Adrenal gland (tissue), 9 donors: ENCODE measurements at regions not wholly inside any gene's neighbourhood (a gene's known extent, or its start where the extent isn't known, plus 50 kb on each side); places are given as distances from the start of the nearest gene placed in this dataset.
A peak's percentile ranks its signal among the peaks of the same experiment; 100 is the strongest.

Source experiments
- DNase-seq, 7 donors: peaks; one replicate each; pipeline ENCODE4 v3.0.0-alpha.2; 2019 to 2020
- H3K27ac ChIP-seq, 5 donors: fragments of 200-600 bp; sonication (generic) in 4 of 5; 1 replicate in 3 of 5; 2 replicates in 2 of 5; pipeline versions ENCODE4 v1.5.1 to v1.8.0; 2016 to 2020; ENCODE audit warnings: mild to moderate bottlenecking in 1 of 5
- H3K27me3 ChIP-seq: fragments of 200-600 bp; 2 replicates; pipeline ENCODE4 v1.8.0; 2021
- H3K36me3 ChIP-seq, 2 donors: fragments of 200-600 bp; replicated peaks in 1 of 2; 1 replicate in 1 of 2; 2 replicates in 1 of 2; pipeline versions ENCODE4 v1.5.1 to v1.8.0; 2018 to 2022
- H3K4me1 ChIP-seq, 2 donors: fragments of 200-600 bp; replicated peaks in 1 of 2; 1 replicate in 1 of 2; 2 replicates in 1 of 2; pipeline versions ENCODE4 v1.5.1 to v1.8.0; 2018 to 2021
- H3K4me3 ChIP-seq, 4 donors: fragments of 200-600 bp; sonication (generic) in 3 of 4; one replicate each; pipeline ENCODE4 v1.5.1; 2016 to 2018
- H3K9me3 ChIP-seq, 3 donors: fragments of 200-600 bp; sonication (generic) in 1 of 3; replicated peaks in 1 of 3; 1 replicate in 2 of 3; 2 replicates in 1 of 3; pipeline versions ENCODE4 v1.5.1 to v1.8.0; 2016 to 2021
- CTCF ChIP-seq, 6 experiments: fragments of 450-650 bp in 4 of 6; fragments of 200-600 bp in 2 of 6; sonication (generic) in 1 of 6; IDR thresholded peaks; 1 replicate in 5 of 6; 2 replicates in 1 of 6; pipeline versions ENCODE4 v1.5.1 to v1.8.0; 2016 to 2021; ENCODE audit warnings: antibody characterized with exemption in 6 of 6, mild to moderate bottlenecking in 2 of 6, moderate library complexity in 1 of 6
- POLR2A ChIP-seq, 2 donors: fragments of 450-650 bp; IDR thresholded peaks; one replicate each; pipeline ENCODE4 v1.6.1; 2017; ENCODE audit warnings: antibody characterized with exemption in 2 of 2, mild to moderate bottlenecking in 2 of 2, moderate library complexity in 1 of 2
- WGBS, 4 donors: extraction: QIAGEN DNeasy Blood & Tissue Kit in 2 of 4; methylation state at CpG; one replicate each; pipeline versions ENCODE4 v1.1.5 to v1.1.7; 2013 to 2017; 5-methylcytosine and 5-hydroxymethylcytosine counted together
- intact Hi-C, 2 donors: fragments of 100-400 bp; cut with DNase I; formaldehyde crosslinking; loops; one replicate each; pipeline versions ENCODE4 v1.14.1 to v1.15.0; 2022 to 2023
- donor health status: healthy with polysubstance abuse.
- donor health status: Bipolar disorder and iron deficiency.
- donor health status: DM: yes; HTN: yes; CAD: no.
- donor health status: DM: no; HTN: no; CAD: no.
- donor health status: DM: no; HTN: no; CAD: no.

GRCh38 chr17:74115586-74115985 lies 87.9 kb upstream of the RPL38 start:
- H3K27me3 ChIP-seq, result no peaks in the 10 kb centered on the region
- intact Hi-C loops, result no loop called here
- 50 to 72% (median 67%) methylated on average over 7 of the region's 7 CpGs for WGBS, 4 donors
- H3K9me3 ChIP-seq, result no peaks in the 10 kb centered on the region
- no peak for DNase-seq
- TF ChIP-seq CTCF (IDR thresholded peaks at IDR 0.05) (no peak), POLR2A (IDR thresholded peaks at IDR 0.05) (no peak)
- H3K36me3 ChIP-seq, result no peaks in the 10 kb centered on the region
- H3K4me1 ChIP-seq, result no peaks in the 10 kb centered on the region
- no peak overlapping the region for H3K4me3 ChIP-seq
- no peak overlapping the region for H3K27ac ChIP-seq

DNA sequence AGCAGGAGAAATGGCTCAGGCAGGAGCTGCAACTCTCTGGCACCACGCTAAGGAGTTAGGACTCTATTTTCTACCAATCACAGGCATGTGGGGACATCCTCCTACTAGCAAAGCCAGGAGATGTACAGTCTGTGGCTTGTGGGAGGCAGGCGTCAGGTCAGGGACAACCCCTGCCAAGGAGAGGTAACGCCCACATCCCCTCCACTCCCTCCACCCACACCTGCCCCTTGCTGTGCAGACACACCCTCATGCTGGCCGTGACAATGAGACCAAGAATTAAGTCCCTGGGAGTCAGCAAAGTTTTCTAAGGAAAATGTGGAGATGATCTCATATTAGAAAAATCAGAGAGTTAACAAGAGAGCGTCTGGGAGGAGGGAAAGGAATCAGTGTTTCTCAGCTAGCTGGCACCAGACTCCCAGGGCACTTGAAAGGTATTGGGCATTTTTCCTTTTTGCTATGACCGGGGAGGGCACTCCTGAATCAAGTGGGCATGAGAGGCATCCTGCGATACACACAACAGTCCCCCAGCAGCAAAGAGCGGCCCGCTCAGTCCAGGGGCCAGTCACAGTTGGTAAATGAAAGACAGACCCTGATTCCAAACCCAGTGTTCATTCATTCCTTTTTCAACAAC lies 87.3 kb upstream of the RPL38 start:
- intact Hi-C loops, result no loop called here
- Histone ChIP-seq H3K27me3 (no peaks in the 10 kb centered on the region), H3K36me3 (no peaks in the 10 kb centered on the region), H3K27ac (no peak overlapping the region), H3K4me1 (no peaks in the 10 kb centered on the region), H3K4me3 (no peak overlapping the region), H3K9me3 (no peaks in the 10 kb centered on the region)
- no peak for DNase-seq
- TF ChIP-seq CTCF (IDR thresholded peaks at IDR 0.05) (no peak), POLR2A (IDR thresholded peaks at IDR 0.05) (no peak)
- whole genome bisulfite sequencing, 4 donors, result 43 to 70% (median 53%) methylated on average over 8 to 9 of the region's 9 CpGs

- TF ChIP-seq POLR2A (IDR thresholded peaks at IDR 0.05), result no peak
- no peak for TF ChIP-seq CTCF (IDR thresholded peaks at IDR 0.05)
- no peaks in the 10 kb centered on the region for H3K36me3 ChIP-seq
- WGBS, 4 donors, result 66 to 76% (median 70%) methylated on average over 16 to 21 of the region's 21 CpGs
Measured at GRCh38 chr17:74117087-74117698, 86.3 kb upstream of the RPL38 start.

GRCh38 chr17:74117999-74118421 lies 85.5 kb upstream of the RPL38 start:
- 66 to 77% (median 73%) methylated on average over 5 of the region's 5 CpGs for WGBS, 4 donors
- no peak overlapping the region for H3K4me3 ChIP-seq
- no peak for TF ChIP-seq POLR2A (IDR thresholded peaks at IDR 0.05)
- TF ChIP-seq CTCF (IDR thresholded peaks at IDR 0.05), result no peak
- no peak overlapping the region for H3K27ac ChIP-seq
- intact Hi-C loops, result no loop called here
- H3K9me3 ChIP-seq, result no peaks in the 10 kb centered on the region
- H3K36me3 ChIP-seq, result no peaks in the 10 kb centered on the region
- peak in 1 of 7 donors; percentile 62 for DNase-seq
- H3K4me1 ChIP-seq, result no peaks in the 10 kb centered on the region
- H3K27me3 ChIP-seq, result no peaks in the 10 kb centered on the region

More at GRCh38 chr17:74117087-74117698, 86.3 kb upstream of the RPL38 start:
- Histone ChIP-seq H3K27me3 (no peaks in the 10 kb centered on the region), H3K9me3 (no peaks in the 10 kb centered on the region), H3K27ac (no peak overlapping the region), H3K4me1 (no peaks in the 10 kb centered on the region), H3K4me3 (no peak overlapping the region)
- DNase-seq, result no peak
- intact Hi-C loops, result no loop called here
